Left colon (tissue), 2 donors: ENCODE measurements at regions not wholly inside any gene's neighbourhood (a gene's known extent, or its start where the extent isn't known, plus 50 kb on each side); places are given as distances from the start of the nearest gene placed in this dataset.

ENCODE experiments used
- ATAC-seq: fragments of 200-7000 bp; cut with Tn5 transposase; one replicate; pipeline ENCODE4 v1.9.1; 2020; ENCODE audit warnings: mild to moderate bottlenecking, moderate library complexity
- DNase-seq, 2 donors: peaks; one replicate each; pipeline ENCODE4 v3.0.0-alpha.2; 2020
- intact Hi-C, 2 donors: fragments of 100-400 bp; cut with DNase I in 1 of 2; cut with micrococcal nuclease in 1 of 2; formaldehyde crosslinking; loops; one replicate each; pipeline versions ENCODE4 v1.11.2 to v1.14.0; 2022; cut with DNase I, micrococcal nuclease
- donor health status: DM: no; HTN: no; CAD: no.
- donor health status: DM: yes; HTN: yes; CAD: no.

GRCh38 chr12:115683240-115683780, 594.2 kb downstream of the MED13L start:
- intact Hi-C loops, result no loop called here
- DNase-seq (no peak), ATAC-seq (no peak)

GRCh38 chr12:115680967-115681366, 596.5 kb downstream of the MED13L start:
- DNase-seq, result no peak
- intact Hi-C loops, result no loop called here
- ATAC-seq, result no peak

- no peak for ATAC-seq
- DNase-seq, result no peak
- intact Hi-C loops, result no loop called here
These were observed 604.9 kb downstream of the MED13L start for GRCh38 chr12:115672506-115673080.

GRCh38 chr12:115672086-115672485, 605.4 kb downstream of the MED13L start:
- no peak for DNase-seq
- intact Hi-C loops, result no loop called here
- ATAC-seq, result no peak

GRCh38 chr12:115670869-115671268, 606.6 kb downstream of the MED13L start:
- ATAC-seq (no peak), DNase-seq (no peak)
- intact Hi-C loops, result no loop called here

GRCh38 chr12:115667116-115667515, 610.4 kb downstream of the MED13L start:
- ATAC-seq, result no peak
- intact Hi-C loops, result no loop called here

GRCh38 chr12:115666168-115666567, 611.3 kb downstream of the MED13L start:
- ATAC-seq, result no peak
- DNase-seq, result no peak
- intact Hi-C loops, result no loop called here

More at GRCh38 chr12:115667116-115667515, 610.4 kb downstream of the MED13L start:
- DNase-seq, result no peak

- intact Hi-C loops, result no loop called here
- peak; percentile 21 for ATAC-seq
- no peak for DNase-seq
These were observed 616.4 kb downstream of the MED13L start for GRCh38 chr12:115661112-115661511.

- peak; percentile 100 for ATAC-seq
- peak; percentile 42 to 75 for DNase-seq
- intact Hi-C loops, result no loop called here
These were observed 617.2 kb downstream of the MED13L start for GRCh38 chr12:115660211-115660805.

GRCh38 chr12:115659422-115659821, 618.1 kb downstream of the MED13L start:
- intact Hi-C loops, result no loop called here
- ATAC-seq (no peak), DNase-seq (no peak)

- no peak for ATAC-seq
- intact Hi-C loops, result no loop called here
- no peak for DNase-seq
These were observed 620.1 kb downstream of the MED13L start for GRCh38 chr12:115657081-115658013.

- ATAC-seq (no peak), DNase-seq (no peak)
- intact Hi-C loops, result no loop called here
These were observed 627.5 kb downstream of the MED13L start for GRCh38 chr12:115650026-115650425.

- intact Hi-C loops, result no loop called here
- ATAC-seq (peak; percentile 62), DNase-seq (no peak)
These were observed 629.0 kb downstream of the MED13L start for GRCh38 chr12:115648463-115648862.

- DNase-seq (no peak), ATAC-seq (no peak)
- intact Hi-C loops, result no loop called here
These were observed 631.3 kb downstream of the MED13L start for GRCh38 chr12:115646210-115646609.

GRCh38 chr12:115640929-115641328, 636.6 kb downstream of the MED13L start:
- ATAC-seq (no peak), DNase-seq (no peak)
- intact Hi-C loops, result no loop called here

GRCh38 chr12:115639648-115640012, 637.9 kb downstream of the MED13L start:
- no peak for ATAC-seq
- no peak for DNase-seq
- intact Hi-C loops, result no loop called here

GRCh38 chr12:115638733-115639647, 638.5 kb downstream of the MED13L start:
- DNase-seq (peak; percentile 8 to 46), ATAC-seq (peak; percentile 87)
- intact Hi-C loops, result no loop called here

- DNase-seq (no peak), ATAC-seq (no peak)
- intact Hi-C loops, result no loop called here
These were observed 640.9 kb downstream of the MED13L start for GRCh38 chr12:115636546-115636945.

- intact Hi-C loops, result no loop called here
- no peak for ATAC-seq
These were observed 645.2 kb downstream of the MED13L start for GRCh38 chr12:115632308-115632707.

More at GRCh38 chr12:115632308-115632707, 645.2 kb downstream of the MED13L start:
- DNase-seq, result no peak
